BJ (cell line): ENCODE measurements at regions not wholly inside any gene's neighbourhood (a gene's known extent, or its start where the extent isn't known, plus 50 kb on each side); places are given as distances from the start of the nearest gene placed in this dataset.

Experiments used
- CTCF ChIA-PET: fragments of 350-600 bp; formaldehyde crosslinking; extraction: SDS; loops from one replicate; lab custom pipeline; 2021; ENCODE audit warnings: antibody characterized with exemption, inconsistent platforms; lab: Yijun Ruan, JAX
- POLR2A ChIA-PET: fragments of 300-600 bp; sonication (Branson Sonifier 250); formaldehyde crosslinking; extraction: SDS; loops from one replicate; lab custom pipeline; 2021; ENCODE audit warnings: antibody characterized with exemption; lab: Charles Lee
- DNase-seq: peaks from one replicate; pipeline ENCODE4 v3.0.0-alpha.2; 2011; ENCODE audit warnings: low read depth
- H3K27me3 ChIP-seq: 2 replicates; pipeline ENCODE4 v1.6.0; 2011; ENCODE audit warnings: low read length; ENCODE audit not compliant: control insufficient read depth, insufficient read depth
- H3K36me3 ChIP-seq: 2 replicates; pipeline ENCODE4 v1.5.1; 2011; ENCODE audit warnings: low read length; ENCODE audit not compliant: control insufficient read depth, insufficient read depth
- H3K4me3 ChIP-seq: 2 replicates; pipeline ENCODE4 v1.5.1; 2011; ENCODE audit warnings: low read depth, mild to moderate bottlenecking, control low read depth, low read length
- TF ChIP-seq, protein P1 (sequence below): IDR thresholded peaks from 2 replicates; pipeline ENCODE4 v1.5.1; 2011; ENCODE audit warnings: low read depth, mild to moderate bottlenecking, control low read depth, inconsistent platforms, low read length, moderate library complexity; ENCODE audit not compliant: insufficient read depth

- no peaks in the 10 kb centered on the region for H3K36me3 ChIP-seq
- CTCF ChIA-PET, result interaction anchor here (0.8 to 1.2 kb wide), 2 partner anchors 13 to 190 kb away, joined by 3 to 6 read pairs; no protein-coding TSS in a partner anchor
- no peak overlapping the region for H3K4me3 ChIP-seq
- TF ChIP-seq, protein P1, sequence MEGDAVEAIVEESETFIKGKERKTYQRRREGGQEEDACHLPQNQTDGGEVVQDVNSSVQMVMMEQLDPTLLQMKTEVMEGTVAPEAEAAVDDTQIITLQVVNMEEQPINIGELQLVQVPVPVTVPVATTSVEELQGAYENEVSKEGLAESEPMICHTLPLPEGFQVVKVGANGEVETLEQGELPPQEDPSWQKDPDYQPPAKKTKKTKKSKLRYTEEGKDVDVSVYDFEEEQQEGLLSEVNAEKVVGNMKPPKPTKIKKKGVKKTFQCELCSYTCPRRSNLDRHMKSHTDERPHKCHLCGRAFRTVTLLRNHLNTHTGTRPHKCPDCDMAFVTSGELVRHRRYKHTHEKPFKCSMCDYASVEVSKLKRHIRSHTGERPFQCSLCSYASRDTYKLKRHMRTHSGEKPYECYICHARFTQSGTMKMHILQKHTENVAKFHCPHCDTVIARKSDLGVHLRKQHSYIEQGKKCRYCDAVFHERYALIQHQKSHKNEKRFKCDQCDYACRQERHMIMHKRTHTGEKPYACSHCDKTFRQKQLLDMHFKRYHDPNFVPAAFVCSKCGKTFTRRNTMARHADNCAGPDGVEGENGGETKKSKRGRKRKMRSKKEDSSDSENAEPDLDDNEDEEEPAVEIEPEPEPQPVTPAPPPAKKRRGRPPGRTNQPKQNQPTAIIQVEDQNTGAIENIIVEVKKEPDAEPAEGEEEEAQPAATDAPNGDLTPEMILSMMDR, result no peak
- POLR2A ChIA-PET, result interaction anchor here (0.6 kb wide), 1 partner anchor 123 kb away, joined by 4 read pairs; no protein-coding TSS in a partner anchor
- no peaks in the 10 kb centered on the region for H3K27me3 ChIP-seq
- DNase-seq, result peak; percentile 79
Measured at GRCh38 chr5:98581112-98581997, 192.1 kb upstream of the RGMB start.

DNA sequence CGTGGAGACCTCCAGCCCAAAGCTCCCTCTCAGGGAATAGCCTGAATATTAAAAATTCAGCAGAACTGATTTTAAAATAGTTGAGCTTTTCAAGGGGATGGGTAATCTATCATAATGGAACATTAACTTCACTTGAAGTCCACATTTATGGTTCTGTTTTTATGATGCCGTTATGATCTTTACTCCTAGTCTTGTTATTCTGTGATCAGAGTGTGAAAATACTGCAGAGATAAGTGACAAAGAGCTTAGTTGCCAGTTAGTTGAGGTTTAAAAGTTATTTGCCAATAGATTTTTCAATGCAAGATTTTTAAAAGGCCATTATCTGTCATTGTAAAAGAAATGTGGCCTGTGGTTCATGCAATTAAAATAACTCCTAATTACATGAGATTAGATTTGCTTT lies 189.9 kb upstream of the RGMB start:
- no peaks in the 10 kb centered on the region for H3K36me3 ChIP-seq
- TF ChIP-seq, protein P1, result no peak
- CTCF ChIA-PET, result interaction anchor here (0.6 kb wide), 1 partner anchor 21 kb away, joined by 3 read pairs; no protein-coding TSS in a partner anchor

DNA sequence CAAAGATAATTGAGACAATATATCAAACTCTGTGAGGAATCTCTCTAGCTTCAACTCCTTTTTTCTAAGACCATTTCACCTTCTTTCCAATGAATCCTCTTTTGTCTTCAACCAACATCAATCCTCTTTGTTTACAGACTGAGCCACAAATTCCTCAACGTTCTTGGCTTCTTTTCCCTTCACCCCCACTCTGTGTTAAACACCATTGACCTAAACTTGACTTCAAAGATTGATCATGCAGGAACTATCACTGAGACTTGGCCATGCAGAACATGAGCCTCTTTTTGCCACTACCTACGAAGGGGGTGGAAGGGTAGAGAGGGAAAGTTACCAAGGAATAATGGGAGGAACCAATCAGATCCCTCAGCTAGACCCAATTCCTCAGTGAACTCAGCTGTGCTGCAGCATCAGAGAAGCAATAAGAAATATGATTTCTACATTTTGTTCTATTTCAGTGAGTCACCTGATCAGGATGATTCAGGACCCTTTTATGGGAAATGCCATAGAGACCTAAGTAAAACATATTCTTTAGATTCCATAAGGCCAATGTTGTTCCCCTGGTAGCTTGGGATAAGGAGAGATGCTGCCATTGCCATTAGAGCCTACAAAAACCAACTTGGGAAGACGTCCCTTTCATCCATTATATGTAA lies 187.7 kb upstream of the RGMB start:
- DNase-seq, result no peak
- POLR2A ChIA-PET, result no interaction called here
- Histone ChIP-seq H3K4me3 (no peak overlapping the region), H3K36me3 (no peaks in the 10 kb centered on the region), H3K27me3 (no peaks in the 10 kb centered on the region)
- TF ChIP-seq, protein P1, result no peak
- CTCF ChIA-PET, result interaction anchor here (1.0 kb wide), 1 partner anchor 186 kb away, joined by 3 read pairs; no protein-coding TSS in a partner anchor

More for the DNA sequence above, 189.9 kb upstream of the RGMB start:
- POLR2A ChIA-PET, result no interaction called here
- no peak overlapping the region for H3K4me3 ChIP-seq
- no peaks in the 10 kb centered on the region for H3K27me3 ChIP-seq
- no peak for DNase-seq

DNA sequence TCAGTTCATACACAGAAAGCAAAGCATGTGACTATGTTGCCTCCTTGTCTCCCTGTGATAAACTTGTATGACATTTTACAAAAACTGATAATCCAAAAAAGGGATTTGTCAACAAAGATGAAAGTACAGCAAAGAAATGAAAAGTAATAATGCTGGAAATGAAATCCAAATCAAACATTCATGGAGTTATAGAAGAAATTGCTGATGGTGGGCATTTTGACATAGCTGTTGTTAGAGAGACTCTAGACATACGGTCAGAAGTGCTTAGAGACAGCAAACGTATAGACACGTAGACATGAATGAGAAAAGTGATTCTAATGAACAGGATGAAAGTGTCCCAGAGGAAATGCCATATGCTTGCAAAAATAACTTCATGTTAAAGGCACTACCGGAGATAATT lies 186.9 kb upstream of the RGMB start:
- Histone ChIP-seq H3K27me3 (no peaks in the 10 kb centered on the region), H3K36me3 (no peaks in the 10 kb centered on the region), H3K4me3 (no peak overlapping the region)
- CTCF ChIA-PET, result no interaction called here
- POLR2A ChIA-PET, result no interaction called here
- TF ChIP-seq, protein P1, result no peak
- DNase-seq, result no peak

DNA sequence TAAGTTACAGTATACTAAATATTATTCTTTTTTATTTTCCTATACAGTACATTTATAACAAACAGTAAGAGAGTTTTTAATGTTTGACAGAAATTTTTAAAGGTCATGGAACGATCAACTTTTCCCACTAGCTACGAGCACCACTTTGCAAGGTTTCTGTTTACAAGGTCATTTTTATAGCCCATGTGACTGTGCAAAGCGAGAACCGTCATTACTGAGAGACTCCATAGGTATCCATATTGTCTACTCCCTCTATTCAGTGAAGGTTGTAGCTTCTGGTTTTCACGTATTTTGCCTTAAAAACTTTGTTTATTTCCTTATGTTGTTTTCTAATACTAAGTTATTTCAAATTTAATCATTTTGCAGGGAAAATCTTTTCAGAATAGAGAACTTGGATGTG lies 186.3 kb upstream of the RGMB start:
- H3K36me3 ChIP-seq, result no peaks in the 10 kb centered on the region
- DNase-seq, result no peak
- TF ChIP-seq, protein P1, result no peak
- H3K4me3 ChIP-seq, result no peak overlapping the region
- CTCF ChIA-PET, result no interaction called here
- POLR2A ChIA-PET, result no interaction called here
- H3K27me3 ChIP-seq, result no peaks in the 10 kb centered on the region
